ENCODE measurements at regions not wholly inside any gene's neighbourhood (a gene's known extent, or its start where the extent isn't known, plus 50 kb on each side); places are given as distances from the start of the nearest gene placed in this dataset.

- TF ChIP-seq SIN3A (IDR thresholded peaks at IDR 0.05; ENCODE audit: low read depth, low read length): no peak
- TF ChIP-seq NR2C1 (IDR thresholded peaks at IDR 0.05): no peak
- no peak for TF ChIP-seq TAF1 (IDR thresholded peaks at IDR 0.05; ENCODE audit: borderline replicate concordance, low read depth, low read length)
- no peak for TF ChIP-seq IRF4 (IDR thresholded peaks at IDR 0.05; ENCODE audit: low read depth, low read length)
Measured at GRCh38 chrX:82676386-82676785, 831.7 kb upstream of the POU3F4 start (continued).

GRCh38 chrX:82677286-82677685, 830.8 kb upstream of the POU3F4 start:
- H3K4me2 ChIP-seq (ENCODE audit: control insufficient read depth, insufficient read depth): no peak overlapping the region
- no peaks in the 10 kb centered on the region for H3K79me2 ChIP-seq (ENCODE audit: control insufficient read depth, insufficient read depth, low read length)
- H3K27me3 ChIP-seq (replicated peaks in 1 of 2; ENCODE audit: control insufficient read depth in 2 of 2, insufficient read depth in 2 of 2, low read length in 1 of 2): no peaks in the 10 kb centered on the region
- BruUV-seq (replicated peaks): no TSS peak
- ChIA-PET CTCF (interaction anchor here (0.7 to 3.9 kb wide), 16 partner anchors 8 to 958 kb away, joined by 3 to 42 read pairs (median 4); no protein-coding TSS in a partner anchor), RAD21 (ENCODE audit: unreplicated experiment) (interaction anchor here (0.8 to 1.3 kb wide), 4 partner anchors 24 to 719 kb away, joined by 3 to 8 read pairs (median 3); no protein-coding TSS in a partner anchor), POLR2A (no interaction called here), SMC1A (ENCODE audit: uncharacterized antibody, unreplicated experiment) (interaction anchor here (0.7 to 2.5 kb wide), 17 partner anchors 13 to 958 kb away, joined by 3 to 11 read pairs (median 4); no protein-coding TSS in a partner anchor)
- FAIRE-seq (no peak), ATAC-seq (peak; percentile 32; the same call in 1 of the 3 replicates), DNase-seq (ENCODE audit: low read depth, low spot score) (no peak)
- no peaks in the 10 kb centered on the region for H3K9me3 ChIP-seq (replicated peaks; ENCODE audit: control insufficient read depth, insufficient read depth, low read length)
- H3K4me3 ChIP-seq: no peak overlapping the region
- H3K9ac ChIP-seq (ENCODE audit: control insufficient read depth, insufficient read depth, low read length): no peak overlapping the region
- intact Hi-C loops (cut with micrococcal nuclease; ENCODE audit: unreplicated experiment) (loop anchor here (10.0 kb wide), 1 partner anchor 722 kb away; no protein-coding TSS in a partner anchor), in situ Hi-C loops (cut with MboI) (no loop called here)
- H3K36me3 ChIP-seq (ENCODE audit: control insufficient read depth in 2 of 2, insufficient read depth in 2 of 2, low read length in 1 of 2): no peaks in the 10 kb centered on the region
- no peak overlapping the region for H2AFZ ChIP-seq (ENCODE audit: control insufficient read depth, low read depth, low read length)
- H3K27ac ChIP-seq (ENCODE audit: control insufficient read depth, insufficient read depth): no peak overlapping the region
- WGBS (ENCODE audit: insufficient coverage, insufficient replicate concordance, low lambda C conversion rate, missing lambda C conversion rate): 0% methylated on average over 3 of the region's 3 CpGs
- TF ChIP-seq KDM1A (IDR thresholded peaks at IDR 0.05; ENCODE audit: borderline replicate concordance): no peak
- TF ChIP-seq IRF5 (IDR thresholded peaks at IDR 0.05; ENCODE audit: borderline replicate concordance): no peak
- no peak for TF ChIP-seq ATF7 (IDR thresholded peaks at IDR 0.05; ENCODE audit: low read depth)
- TF ChIP-seq, protein P1, sequence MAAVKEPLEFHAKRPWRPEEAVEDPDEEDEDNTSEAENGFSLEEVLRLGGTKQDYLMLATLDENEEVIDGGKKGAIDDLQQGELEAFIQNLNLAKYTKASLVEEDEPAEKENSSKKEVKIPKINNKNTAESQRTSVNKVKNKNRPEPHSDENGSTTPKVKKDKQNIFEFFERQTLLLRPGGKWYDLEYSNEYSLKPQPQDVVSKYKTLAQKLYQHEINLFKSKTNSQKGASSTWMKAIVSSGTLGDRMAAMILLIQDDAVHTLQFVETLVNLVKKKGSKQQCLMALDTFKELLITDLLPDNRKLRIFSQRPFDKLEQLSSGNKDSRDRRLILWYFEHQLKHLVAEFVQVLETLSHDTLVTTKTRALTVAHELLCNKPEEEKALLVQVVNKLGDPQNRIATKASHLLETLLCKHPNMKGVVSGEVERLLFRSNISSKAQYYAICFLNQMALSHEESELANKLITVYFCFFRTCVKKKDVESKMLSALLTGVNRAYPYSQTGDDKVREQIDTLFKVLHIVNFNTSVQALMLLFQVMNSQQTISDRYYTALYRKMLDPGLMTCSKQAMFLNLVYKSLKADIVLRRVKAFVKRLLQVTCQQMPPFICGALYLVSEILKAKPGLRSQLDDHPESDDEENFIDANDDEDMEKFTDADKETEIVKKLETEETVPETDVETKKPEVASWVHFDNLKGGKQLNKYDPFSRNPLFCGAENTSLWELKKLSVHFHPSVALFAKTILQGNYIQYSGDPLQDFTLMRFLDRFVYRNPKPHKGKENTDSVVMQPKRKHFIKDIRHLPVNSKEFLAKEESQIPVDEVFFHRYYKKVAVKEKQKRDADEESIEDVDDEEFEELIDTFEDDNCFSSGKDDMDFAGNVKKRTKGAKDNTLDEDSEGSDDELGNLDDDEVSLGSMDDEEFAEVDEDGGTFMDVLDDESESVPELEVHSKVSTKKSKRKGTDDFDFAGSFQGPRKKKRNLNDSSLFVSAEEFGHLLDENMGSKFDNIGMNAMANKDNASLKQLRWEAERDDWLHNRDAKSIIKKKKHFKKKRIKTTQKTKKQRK (IDR thresholded peaks at IDR 0.05; ENCODE audit: low read depth, low read length): no peak
- TF ChIP-seq ZNF24 (IDR thresholded peaks at IDR 0.05): no peak
- TF ChIP-seq MAX (IDR thresholded peaks at IDR 0.05; ENCODE audit: low read depth, low read length): no peak
- H4K20me1 ChIP-seq (ENCODE audit: control insufficient read depth, insufficient read depth): no peaks in the 10 kb centered on the region
- no peaks in the 10 kb centered on the region for H3K4me1 ChIP-seq (ENCODE audit: control insufficient read depth, insufficient read depth, low read length)
